Astrocyte (in vitro differentiated cells and primary cell): ENCODE measurements at regions not wholly inside any gene's neighbourhood (a gene's known extent, or its start where the extent isn't known, plus 50 kb on each side); places are given as distances from the start of the nearest gene placed in this dataset.

Source experiments
- EZH2 ChIP-seq: IDR thresholded peaks from 2 replicates; pipeline ENCODE4 v1.6.1; 2012; ENCODE audit warnings: mild to moderate bottlenecking, low read length, inconsistent platforms; ENCODE audit not compliant: insufficient read depth
- TF ChIP-seq, protein P1 (sequence below): IDR thresholded peaks from 2 replicates; pipeline ENCODE4 v1.5.1; 2011; ENCODE audit warnings: low read depth, mild to moderate bottlenecking, inconsistent platforms, low read length, moderate library complexity; ENCODE audit not compliant: insufficient read depth

DNA sequence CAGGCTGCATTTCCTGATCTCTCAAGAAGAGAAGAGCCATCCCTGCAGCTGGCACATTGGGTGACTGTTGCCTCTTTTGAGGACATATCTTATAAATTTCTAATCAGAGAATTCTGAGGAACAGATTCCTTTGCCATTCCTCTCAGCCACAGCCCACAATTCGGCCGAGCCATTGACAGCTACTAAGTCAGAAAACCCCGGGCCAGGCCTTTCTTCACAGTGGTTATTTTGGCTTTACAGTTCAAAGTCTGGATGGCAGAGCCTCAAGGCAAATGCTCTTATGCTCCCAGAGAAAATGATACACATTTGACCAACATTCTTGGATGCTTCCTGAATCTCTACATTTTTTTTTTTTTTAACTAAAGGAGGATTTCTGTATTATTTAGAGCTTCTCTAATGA is 138.4 kb upstream of the FRMD6 start:
- TF ChIP-seq, protein P1, sequence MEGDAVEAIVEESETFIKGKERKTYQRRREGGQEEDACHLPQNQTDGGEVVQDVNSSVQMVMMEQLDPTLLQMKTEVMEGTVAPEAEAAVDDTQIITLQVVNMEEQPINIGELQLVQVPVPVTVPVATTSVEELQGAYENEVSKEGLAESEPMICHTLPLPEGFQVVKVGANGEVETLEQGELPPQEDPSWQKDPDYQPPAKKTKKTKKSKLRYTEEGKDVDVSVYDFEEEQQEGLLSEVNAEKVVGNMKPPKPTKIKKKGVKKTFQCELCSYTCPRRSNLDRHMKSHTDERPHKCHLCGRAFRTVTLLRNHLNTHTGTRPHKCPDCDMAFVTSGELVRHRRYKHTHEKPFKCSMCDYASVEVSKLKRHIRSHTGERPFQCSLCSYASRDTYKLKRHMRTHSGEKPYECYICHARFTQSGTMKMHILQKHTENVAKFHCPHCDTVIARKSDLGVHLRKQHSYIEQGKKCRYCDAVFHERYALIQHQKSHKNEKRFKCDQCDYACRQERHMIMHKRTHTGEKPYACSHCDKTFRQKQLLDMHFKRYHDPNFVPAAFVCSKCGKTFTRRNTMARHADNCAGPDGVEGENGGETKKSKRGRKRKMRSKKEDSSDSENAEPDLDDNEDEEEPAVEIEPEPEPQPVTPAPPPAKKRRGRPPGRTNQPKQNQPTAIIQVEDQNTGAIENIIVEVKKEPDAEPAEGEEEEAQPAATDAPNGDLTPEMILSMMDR = no peak
- TF ChIP-seq EZH2 = no peak
